Right ventricle myocardium inferior (tissue), 1 donor: ENCODE measurements at regions not wholly inside any gene's neighbourhood (a gene's known extent, or its start where the extent isn't known, plus 50 kb on each side); places are given as distances from the start of the nearest gene placed in this dataset.
"Not testable (repeated sequence)": the region's sequence is repeated elsewhere in the genome, so short reads cannot be mapped to it uniquely, and the experiment has no call there.

Experiments
- ATAC-seq: fragments of 200-7000 bp; cut with Tn5 transposase; one replicate; pipeline ENCODE4 v1.9.1; 2020; ENCODE audit warnings: mild to moderate bottlenecking, moderate library complexity
- DNase-seq: peaks from one replicate; pipeline ENCODE4 v3.0.0; 2021; ENCODE audit errors: missing footprints
- intact Hi-C: fragments of 100-400 bp; cut with DNase I; formaldehyde crosslinking; loops from one replicate; pipeline ENCODE4 v1.11.0; 2022
- donor health status: DM: no; HTN: yes; CAD: no; lungs with severe emphysema.

DNA sequence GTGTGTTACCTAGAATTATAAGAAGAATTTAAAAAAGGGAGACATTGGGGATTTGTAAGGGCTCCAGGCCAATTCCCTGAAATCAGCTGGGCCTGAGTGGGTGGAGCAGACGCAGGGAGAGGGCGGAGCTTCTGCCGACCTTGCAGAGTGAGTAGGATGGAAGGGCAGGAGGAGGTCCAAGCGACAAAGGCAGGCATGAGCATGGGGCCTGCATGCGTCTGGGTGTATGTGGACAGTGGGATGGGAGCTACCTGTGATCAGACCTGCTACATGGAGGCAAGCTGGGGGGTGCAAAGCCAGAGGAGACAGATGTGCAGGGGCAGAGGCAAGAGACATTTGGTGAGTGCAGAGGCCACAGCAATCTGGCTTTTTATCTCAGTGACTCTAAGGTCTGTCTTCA is 105.3 kb upstream of the OLIG2 start:
- DNase-seq (no peak), ATAC-seq (no peak)
- intact Hi-C loops: no loop called here

DNA sequence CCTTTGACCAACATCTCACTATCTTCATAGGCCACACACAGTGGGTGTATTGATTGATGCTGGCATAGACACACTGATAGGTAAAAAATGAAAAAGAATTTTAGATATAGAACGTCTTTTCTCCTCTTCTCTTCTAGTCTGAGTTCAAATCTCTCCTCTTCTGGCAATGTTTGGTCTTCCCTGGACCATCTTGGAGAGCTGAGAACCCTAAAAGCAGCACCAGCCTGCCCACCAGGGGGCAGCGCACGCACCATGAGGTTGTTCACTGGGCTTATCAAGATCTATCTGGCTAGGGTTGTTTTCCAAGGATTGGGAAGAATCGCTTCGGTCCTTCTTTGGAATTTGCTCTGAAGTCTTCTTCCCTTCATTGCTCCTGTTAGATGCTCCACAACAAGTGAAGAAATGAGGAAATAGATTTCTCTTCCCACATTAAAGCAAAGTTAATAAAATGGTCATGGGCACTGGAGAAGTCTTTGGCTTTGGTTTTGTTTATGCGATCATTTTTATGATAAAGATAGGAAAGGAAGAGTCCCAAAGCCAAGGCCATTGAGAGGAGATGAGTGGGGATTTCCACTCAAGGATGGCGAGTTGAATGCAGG is 104.0 kb upstream of the OLIG2 start:
- intact Hi-C loops: no loop called here
- ATAC-seq (no peak), DNase-seq (peak; percentile 73)

DNA sequence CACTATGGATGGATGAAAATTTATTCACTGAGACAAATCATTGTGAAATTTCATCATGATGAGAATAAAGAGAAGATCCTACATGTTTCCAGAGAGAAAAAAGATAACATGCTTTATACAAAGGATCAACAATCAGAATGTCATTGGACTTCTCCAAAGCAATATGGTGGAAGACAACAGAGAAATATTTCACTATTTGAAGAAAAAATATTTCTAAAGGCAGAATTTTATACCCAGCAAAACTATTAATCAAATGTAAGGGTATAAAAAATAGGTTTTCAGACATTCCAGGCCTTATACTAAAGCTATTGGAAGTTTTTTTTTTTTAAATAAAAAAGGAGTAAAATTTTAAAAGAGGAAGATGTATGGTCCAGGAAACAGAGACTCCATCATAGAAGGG is 100.6 kb upstream of the OLIG2 start:
- DNase-seq: no peak
- intact Hi-C loops: no loop called here
- ATAC-seq: no peak

DNA sequence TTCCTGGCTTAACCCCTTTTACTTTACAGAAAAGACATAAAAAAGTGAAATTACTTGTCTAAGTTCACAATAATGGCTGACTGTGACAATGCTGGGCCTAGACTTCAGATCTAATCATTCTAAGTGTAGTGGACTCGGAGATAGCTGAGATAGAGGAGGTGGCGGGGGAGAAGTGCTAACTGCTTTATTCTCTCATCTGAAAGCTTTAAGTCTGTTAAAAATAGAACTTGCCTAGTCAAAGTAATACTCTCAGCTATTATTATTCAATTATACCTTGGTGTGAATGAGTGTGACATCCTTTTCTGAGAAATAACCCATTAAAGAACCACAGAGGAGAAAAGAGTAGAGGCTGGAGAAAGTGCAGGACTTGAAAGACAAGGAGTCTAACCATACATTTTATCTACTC is 96.1 kb upstream of the OLIG2 start:
- intact Hi-C loops: no loop called here
- ATAC-seq (no peak), DNase-seq (no peak)

DNA sequence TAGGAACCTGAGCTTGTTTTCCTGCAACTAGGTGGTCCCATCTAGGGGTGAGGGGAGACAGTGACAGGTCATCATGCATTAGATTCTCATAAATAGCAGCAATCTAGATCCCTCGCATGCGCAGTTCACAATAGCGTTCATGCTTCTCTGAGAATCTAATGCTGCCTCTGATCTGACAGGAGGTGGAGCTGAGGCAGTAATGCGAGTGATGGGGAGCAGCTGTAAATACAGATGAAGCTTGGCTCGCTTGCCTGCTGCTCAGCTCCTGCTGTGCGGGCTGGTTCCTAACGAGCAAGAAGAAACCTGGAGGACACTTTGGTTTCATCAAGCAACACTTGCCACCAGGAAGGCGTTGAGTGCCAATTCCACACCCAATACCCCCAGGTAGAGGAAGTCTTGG is 95.1 kb upstream of the OLIG2 start:
- DNase-seq (no peak), ATAC-seq (no peak)
- intact Hi-C loops: no loop called here

DNA sequence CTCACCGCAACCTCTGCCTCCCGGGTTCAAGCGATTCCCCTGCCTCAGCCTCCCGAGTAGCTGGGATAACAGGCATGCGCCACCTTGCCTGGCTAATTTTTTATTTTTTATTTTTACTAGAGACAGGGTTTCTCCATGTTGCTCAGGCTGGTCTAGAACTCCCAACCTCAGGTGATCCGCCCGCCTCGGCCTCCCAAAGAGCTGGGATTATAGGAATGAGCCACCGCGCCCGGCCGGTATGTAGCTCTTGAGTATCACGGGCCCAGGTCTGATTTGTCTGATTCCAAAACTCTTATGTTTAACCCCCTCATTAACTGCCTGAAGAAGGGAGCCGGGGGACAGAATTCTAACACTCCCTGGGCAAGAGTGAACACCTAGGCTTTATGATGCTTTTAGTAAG is 91.7 kb upstream of the OLIG2 start:
- DNase-seq, intact Hi-C loops, ATAC-seq: not testable (repeated sequence)

DNA sequence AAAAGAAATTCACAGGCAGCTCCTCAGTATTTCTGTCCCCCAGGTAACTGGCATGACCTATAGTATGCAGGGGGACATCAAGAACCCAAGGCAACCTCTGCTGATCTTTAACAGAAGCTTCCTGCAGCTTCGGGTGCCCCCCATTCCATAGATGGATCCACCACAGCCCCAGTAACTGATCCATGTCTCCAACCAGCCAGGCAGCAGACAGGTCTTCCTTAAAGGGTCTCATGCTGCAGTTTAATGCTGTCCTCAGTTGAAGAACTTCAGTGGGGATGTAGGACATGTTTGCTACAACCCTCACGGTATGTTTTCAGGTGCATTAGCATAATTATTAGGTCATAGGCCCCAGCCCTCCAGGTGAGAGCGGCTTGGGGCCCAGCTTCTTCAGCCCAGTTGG is 90.9 kb upstream of the OLIG2 start:
- intact Hi-C loops: no loop called here
- ATAC-seq (no peak), DNase-seq (no peak)

DNA sequence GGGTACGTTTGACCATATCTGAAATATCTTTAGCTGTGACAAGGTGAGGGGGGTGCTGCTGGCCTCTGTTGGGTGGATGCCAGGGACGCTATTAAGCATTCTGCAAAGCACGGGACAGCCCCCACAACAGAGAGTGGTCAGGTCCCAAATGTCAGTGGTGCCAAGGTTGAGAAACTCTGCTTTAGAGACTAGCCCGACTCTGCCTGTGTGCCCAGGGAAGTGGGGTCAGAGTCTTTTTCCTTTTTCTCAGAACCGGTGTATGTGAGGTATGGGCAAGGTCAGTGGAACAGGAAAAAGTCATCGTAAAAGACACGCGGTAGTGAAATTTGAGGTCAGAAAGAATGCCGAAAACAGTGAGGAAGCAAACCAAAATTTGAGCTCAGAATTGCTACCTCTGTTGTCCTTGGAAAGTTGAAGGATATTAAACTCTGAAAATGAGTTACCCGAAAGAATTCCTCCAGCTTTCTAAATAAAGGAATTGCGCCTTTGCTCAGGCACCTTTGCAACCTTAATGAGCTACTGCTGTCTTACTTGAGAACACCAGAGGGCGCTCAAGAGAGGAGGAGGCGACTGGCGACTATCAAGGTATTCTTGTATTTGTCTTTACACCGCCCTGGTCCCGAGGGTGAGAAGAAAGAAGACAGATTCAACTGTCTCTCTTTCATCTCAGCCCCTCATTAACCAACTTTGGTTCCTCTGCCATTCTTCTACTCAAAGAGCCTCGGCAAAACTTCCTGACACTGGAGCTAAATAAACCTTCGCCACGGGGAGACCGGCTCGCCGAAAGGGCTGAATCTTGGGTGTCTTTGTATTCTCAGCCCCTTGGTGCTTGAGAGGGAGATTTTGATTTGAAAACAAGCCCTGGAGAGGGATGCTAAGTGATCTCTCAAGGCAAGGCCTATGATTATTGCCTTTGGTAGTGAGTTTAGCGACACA is 85.4 kb upstream of the OLIG2 start:
- no peak for ATAC-seq
- intact Hi-C loops: loop anchor here (2.0 to 10.0 kb wide), 3 partner anchors 187 to 434 kb away; no protein-coding TSS in a partner anchor
- DNase-seq: peak; percentile 69

DNA sequence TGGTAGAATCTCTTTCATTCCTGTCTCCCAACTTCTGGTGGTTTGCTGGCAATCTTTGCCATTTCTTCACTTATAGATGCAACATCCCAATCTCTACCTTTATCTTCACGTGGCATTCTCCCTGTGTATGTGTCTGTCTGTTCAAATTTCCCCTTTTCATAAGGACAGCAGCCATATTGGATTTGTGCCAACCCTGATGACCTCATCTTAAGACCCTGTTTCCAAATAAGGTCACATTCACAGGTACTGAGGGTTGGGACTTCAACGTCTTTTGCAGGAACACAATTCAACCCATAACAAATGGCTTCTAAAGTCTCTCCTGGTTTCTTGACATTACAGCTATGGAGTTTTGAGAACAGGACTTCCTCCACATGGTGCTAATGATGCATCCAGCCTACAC is 84.5 kb upstream of the OLIG2 start:
- no peak for ATAC-seq
- DNase-seq: no peak
- intact Hi-C loops: loop anchor here (2.0 to 10.0 kb wide), 3 partner anchors 186 to 434 kb away; no protein-coding TSS in a partner anchor

DNA sequence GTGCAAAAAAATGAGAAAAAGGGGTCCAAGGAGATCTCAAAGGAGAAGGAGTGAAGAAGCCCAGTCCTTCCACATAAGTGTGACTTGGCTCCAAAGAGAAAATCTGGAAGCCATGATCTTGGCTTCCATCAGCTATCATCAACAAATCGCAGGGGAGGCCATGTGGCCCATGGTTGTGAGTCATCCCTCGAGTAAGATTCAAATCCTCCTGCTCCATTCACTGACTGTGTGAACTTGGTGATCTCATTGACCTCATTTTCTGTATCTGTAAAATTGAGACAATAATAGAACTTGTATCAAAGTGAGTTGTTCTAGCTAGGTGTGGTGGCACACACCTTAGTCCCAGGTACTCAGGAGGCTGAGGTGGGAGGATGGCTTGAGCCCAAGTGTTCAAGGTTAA is 79.1 kb upstream of the OLIG2 start:
- intact Hi-C loops: loop anchor here (10.0 kb wide), 1 partner anchor 428 kb away; no protein-coding TSS in a partner anchor
- no peak for ATAC-seq
- DNase-seq: no peak

DNA sequence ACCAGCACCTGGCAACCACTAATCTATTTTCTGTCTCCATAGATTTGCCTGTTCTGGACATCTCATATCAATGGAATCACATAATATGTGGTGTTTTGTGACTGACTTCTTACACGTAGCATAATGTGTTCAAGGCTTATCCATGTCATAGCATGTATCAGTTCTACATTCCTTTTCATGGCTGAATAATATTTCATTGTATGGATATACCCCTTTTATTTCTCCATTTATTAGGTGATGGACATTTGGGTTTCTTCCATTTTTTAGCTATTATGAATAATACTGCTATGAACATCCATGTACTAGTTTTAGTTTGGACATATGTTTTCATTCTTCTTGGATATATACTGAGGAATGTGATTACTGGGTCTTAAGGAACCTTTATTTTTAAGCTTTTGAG is 78.0 kb upstream of the OLIG2 start:
- intact Hi-C loops: loop anchor here (10.0 kb wide), 1 partner anchor 427 kb away; no protein-coding TSS in a partner anchor

DNA sequence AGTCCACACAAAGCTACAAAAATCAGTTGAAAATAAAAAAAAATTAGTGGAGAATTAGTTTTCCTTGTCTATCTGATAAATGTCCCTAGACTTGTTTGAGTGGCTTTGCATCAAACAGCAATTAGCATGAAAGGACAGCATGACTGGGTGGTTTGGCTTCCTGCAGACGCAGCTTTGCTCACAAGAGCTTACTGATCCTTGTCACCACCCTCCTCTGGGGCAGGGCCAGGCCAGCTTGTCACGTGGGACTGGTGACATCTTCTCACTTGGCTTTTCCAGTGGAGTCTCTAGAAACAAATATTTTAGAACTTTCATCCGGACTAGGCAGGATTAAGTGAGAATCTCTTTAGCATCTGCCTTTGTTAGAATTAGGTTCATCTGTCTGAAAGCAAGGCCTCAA is 76.0 kb upstream of the OLIG2 start:
- ATAC-seq: no peak
- no peak for DNase-seq
- intact Hi-C loops: loop anchor here (10.0 kb wide), 1 partner anchor 425 kb away; no protein-coding TSS in a partner anchor

More for the DNA sequence above, 78.0 kb upstream of the OLIG2 start:
- ATAC-seq (no peak), DNase-seq (no peak)

DNA sequence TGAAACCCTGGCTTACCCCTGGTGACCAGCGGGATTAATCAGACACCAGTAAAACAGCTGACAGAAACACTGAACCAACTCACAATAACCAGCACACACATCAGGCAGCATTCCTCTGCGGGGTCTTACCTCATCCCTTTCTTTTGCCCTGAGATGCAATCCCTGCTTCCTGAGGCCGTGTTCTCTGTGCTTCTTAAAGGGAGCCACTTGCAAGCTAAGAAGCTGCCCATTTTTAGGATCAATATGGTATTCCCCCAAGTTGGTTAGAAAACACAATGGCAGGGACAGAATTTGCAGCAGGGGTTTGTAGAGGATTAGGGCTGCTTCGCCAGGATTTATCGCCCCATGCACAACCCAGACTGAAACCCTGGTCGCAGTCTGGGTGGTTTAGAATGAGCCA is 74.7 kb upstream of the OLIG2 start:
- ATAC-seq (no peak), DNase-seq (no peak)
- intact Hi-C loops: no loop called here

DNA sequence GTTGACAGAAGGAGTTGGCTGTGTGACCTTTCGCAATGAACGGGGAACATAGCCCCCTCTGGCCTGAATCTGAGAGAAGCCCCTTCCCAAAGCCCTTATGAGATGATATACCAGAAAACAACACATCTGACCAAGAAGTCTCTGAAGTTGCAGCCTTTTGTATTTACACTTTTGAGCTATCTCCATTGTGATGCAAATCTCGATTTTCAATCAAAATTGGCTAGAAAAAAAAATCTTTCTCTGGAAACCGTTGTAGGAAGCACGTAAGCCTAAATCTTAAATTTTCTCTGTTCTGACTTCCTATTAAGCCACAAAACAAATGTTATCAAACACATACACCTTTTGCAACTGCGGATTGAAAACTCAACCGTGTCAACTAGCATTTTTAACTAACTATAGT is 71.4 kb upstream of the OLIG2 start:
- intact Hi-C loops: no loop called here
- ATAC-seq: no peak
- no peak for DNase-seq

DNA sequence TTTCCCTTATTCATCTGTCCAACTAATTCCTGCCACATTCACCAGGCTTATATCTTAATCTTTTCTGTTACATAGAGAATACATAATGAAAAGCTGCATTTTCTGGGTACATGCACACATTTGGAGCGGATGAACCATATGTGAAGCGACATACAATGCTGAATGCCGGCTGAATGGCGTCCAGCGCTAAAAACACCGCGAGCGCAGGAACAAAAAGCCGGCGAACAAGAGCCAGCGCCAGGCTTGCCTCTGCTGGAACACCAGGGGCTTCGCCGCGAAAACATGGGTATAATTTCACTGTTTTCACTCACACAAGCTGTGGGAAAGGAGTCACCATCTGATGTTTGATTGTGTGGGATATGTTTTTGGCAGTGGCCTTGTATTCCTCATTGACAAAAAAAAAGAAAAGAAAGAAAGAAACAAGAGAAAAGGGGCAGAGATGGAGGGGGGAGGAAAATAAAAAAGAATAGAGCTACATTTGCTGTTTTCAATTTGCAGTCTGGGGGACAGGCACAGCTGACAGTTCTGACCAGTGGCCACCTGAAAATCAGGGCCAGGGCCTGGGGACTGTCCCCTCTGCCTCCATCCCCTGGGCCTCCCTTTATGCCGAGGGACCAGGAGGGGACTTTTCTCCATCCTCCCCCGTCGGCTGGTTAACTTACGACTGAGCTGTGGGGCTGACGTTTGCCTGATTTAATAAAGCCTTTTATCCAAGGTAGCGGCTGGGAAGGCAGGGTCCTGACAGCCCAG is 70.2 kb upstream of the OLIG2 start:
- intact Hi-C loops: no loop called here
- DNase-seq (no peak), ATAC-seq (no peak)

DNA sequence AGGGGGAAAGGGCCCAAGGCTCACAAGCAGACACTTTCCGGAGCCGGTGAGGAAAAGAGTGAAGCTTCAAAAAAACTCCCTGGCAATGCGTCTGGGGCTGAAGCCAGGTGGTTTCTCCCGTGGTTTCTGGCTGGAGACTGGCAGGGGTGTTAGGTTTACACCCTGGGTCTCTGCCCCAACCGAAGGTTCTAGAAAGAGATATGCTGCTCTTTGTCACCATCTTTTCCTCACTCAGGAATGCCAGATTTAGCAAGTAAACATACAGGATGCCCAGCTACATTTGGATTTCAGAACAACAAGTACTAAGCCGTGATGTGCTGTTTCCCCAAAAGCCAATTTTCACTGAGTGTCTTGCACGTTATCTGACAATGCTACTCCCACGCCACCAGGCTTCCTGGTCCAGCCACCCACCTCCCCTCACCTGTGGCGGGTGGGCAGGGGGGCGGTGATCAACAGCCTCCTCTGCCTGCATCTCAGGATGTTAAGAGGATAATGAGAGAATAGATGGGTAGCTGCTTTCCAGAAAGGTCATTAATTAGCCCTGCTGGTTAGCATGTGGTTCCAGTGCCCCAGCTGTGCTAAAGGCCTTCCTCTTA is 69.6 kb upstream of the OLIG2 start:
- DNase-seq (no peak), ATAC-seq (no peak)
- intact Hi-C loops: no loop called here

DNA sequence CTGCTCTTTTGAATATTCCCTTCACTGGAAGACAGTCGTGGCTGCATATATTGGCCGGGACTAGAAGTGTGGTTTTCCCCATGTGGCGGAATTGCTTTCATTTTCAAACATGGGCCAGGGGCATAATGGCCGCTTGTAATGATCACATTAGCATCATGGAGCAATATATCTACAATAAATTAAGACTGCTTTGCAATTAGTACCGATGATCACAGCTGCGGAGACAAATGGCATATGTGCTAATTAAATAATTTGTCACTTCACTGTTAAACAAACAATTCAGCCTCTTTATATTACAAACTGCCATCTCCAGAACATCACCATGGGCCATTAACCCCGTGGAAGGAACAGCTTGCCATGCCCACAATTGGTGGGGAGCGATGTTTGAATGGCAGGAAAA is 68.2 kb upstream of the OLIG2 start:
- intact Hi-C loops: no loop called here
- DNase-seq (no peak), ATAC-seq (no peak)

DNA sequence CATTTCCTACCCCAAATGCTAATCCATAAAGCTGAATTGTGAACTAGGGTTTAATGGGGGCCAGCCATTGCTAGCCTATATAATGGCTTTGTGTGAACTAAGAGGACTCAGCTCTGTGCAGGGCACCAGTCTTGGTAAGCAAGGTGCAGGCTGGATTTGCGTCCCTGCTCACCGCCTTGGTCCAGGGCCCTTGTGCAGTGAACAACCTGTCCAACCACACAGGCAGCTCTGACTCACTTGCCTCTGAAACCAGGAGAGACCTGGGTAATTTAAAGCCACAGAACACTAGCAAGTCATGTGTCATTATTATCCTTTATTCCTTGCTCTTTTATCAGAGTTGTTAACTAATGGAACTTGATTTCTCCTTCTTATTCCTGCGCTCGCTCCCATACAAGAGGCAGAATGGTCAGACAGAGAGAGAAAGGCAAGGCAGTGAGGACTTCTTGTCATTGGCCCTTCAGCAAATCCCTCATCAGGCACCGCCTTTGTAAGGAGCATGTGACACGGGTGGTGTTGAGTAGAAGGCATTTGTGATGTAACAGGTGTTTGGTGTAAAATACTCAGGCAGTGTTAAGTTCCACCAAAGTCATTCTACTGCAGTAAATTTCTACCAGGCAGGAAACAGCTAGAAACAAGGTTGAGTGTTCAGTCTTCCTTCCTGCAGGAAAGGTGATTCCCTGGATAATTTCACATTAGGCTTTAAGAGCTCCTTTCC is 67.3 kb upstream of the OLIG2 start:
- DNase-seq (no peak), ATAC-seq (no peak)
- intact Hi-C loops: no loop called here
